SK-N-SH treated with all-trans-retinoic acid at 6 μM for 48 hours (cell line): ENCODE measurements at regions not wholly inside any gene's neighbourhood (a gene's known extent, or its start where the extent isn't known, plus 50 kb on each side); places are given as distances from the start of the nearest gene placed in this dataset.

Experiments
- ATAC-seq: fragments of 200-7000 bp; cut with Tn5 transposase; 3 replicates; pipeline ENCODE4 v1.9.1; 2020; ENCODE audit warnings: mild to moderate bottlenecking, moderate library complexity
- ARNTL ChIP-seq: fragments of 450-650 bp; formaldehyde crosslinking; IDR thresholded peaks from 2 replicates; pipeline ENCODE4 v1.5.0; 2020; ENCODE audit warnings: low read depth, mild to moderate bottlenecking, moderate library complexity, borderline replicate concordance
- BACH2 ChIP-seq: fragments of 250-450 bp; sonication (Bioruptor Pico); IDR thresholded peaks from 2 replicates; pipeline ENCODE4 v1.9.0; 2021; ENCODE audit warnings: mild to moderate bottlenecking, borderline replicate concordance
- CREB5 ChIP-seq: fragments of 250-450 bp; sonication (Bioruptor Pico); IDR thresholded peaks from 2 replicates; pipeline ENCODE4 v1.5.1; 2020; ENCODE audit warnings: low read depth, mild to moderate bottlenecking, moderate library complexity
- CSDC2 ChIP-seq: fragments of 250-450 bp; sonication (Bioruptor Pico); IDR thresholded peaks from 2 replicates; pipeline ENCODE4 v1.5.0; 2020; ENCODE audit warnings: mild to moderate bottlenecking, moderate library complexity
- CSRNP3 ChIP-seq: fragments of 250-450 bp; sonication (Bioruptor Pico); IDR thresholded peaks from 2 replicates; pipeline ENCODE4 v1.5.1; 2021; ENCODE audit warnings: mild to moderate bottlenecking, moderate library complexity
- ESRRG ChIP-seq: fragments of 250-450 bp; sonication (Bioruptor Pico); IDR thresholded peaks from 2 replicates; pipeline ENCODE4 v1.6.1; 2021; ENCODE audit warnings: mild to moderate bottlenecking
- GLIS3 ChIP-seq: fragments of 250-450 bp; sonication (Bioruptor Pico); IDR thresholded peaks from 2 replicates; pipeline ENCODE4 v1.5.0; 2020; ENCODE audit warnings: mild to moderate bottlenecking, moderate library complexity
- PATZ1 ChIP-seq: fragments of 250-450 bp; sonication (Bioruptor Pico); IDR thresholded peaks from 2 replicates; pipeline ENCODE4 v1.8.0; 2020; ENCODE audit warnings: mild to moderate bottlenecking, moderate library complexity, borderline replicate concordance
- POU6F1 ChIP-seq: fragments of 250-450 bp; sonication (Bioruptor Pico); IDR thresholded peaks from 2 replicates; pipeline ENCODE4 v1.8.0; 2021; ENCODE audit warnings: low read depth, mild to moderate bottlenecking, moderate library complexity, borderline replicate concordance
- PPARA ChIP-seq: fragments of 250-450 bp; sonication (Bioruptor Pico); IDR thresholded peaks from 2 replicates; pipeline ENCODE4 v1.5.0; 2020; ENCODE audit warnings: mild to moderate bottlenecking, borderline replicate concordance
- RARB ChIP-seq: fragments of 250-450 bp; sonication (Bioruptor Pico); IDR thresholded peaks from 2 replicates; pipeline ENCODE4 v1.8.0; 2021; ENCODE audit warnings: mild to moderate bottlenecking, moderate library complexity
- SNAI2 ChIP-seq: fragments of 250-450 bp; sonication (Bioruptor Pico); IDR thresholded peaks from 2 replicates; pipeline ENCODE4 v1.5.0; 2020; ENCODE audit warnings: mild to moderate bottlenecking, moderate library complexity
- TOX ChIP-seq: fragments of 250-450 bp; sonication (Bioruptor Pico); IDR thresholded peaks from 2 replicates; pipeline ENCODE4 v1.8.0; 2021; ENCODE audit warnings: mild to moderate bottlenecking, moderate library complexity, borderline replicate concordance
- TSHZ2 ChIP-seq: fragments of 250-450 bp; sonication (Bioruptor Pico); IDR thresholded peaks from 2 replicates; pipeline ENCODE4 v1.5.0; 2020; ENCODE audit warnings: mild to moderate bottlenecking, moderate library complexity
- ZC3H10 ChIP-seq: fragments of 250-450 bp; sonication (Bioruptor Pico); IDR thresholded peaks from 2 replicates; pipeline ENCODE4 v1.5.1; 2021; ENCODE audit warnings: mild to moderate bottlenecking, moderate library complexity
- ZFP30 ChIP-seq: fragments of 450-650 bp; formaldehyde crosslinking; IDR thresholded peaks from 2 replicates; pipeline ENCODE4 v1.5.0; 2022; ENCODE audit warnings: mild to moderate bottlenecking, moderate library complexity
- ZNF565 ChIP-seq: fragments of 450-650 bp; formaldehyde crosslinking; conservative IDR thresholded peaks from 2 replicates; pipeline ENCODE4 v1.5.0; 2020; ENCODE audit warnings: low read depth, mild to moderate bottlenecking, moderate library complexity
- ZNF70 ChIP-seq: fragments of 450-650 bp; formaldehyde crosslinking; IDR thresholded peaks from 2 replicates; pipeline ENCODE4 v1.5.0; 2020; ENCODE audit warnings: mild to moderate bottlenecking, moderate library complexity
- ZNF8 ChIP-seq: fragments of 450-650 bp; formaldehyde crosslinking; IDR thresholded peaks from 2 replicates; pipeline ENCODE4 v1.5.0; 2020; ENCODE audit warnings: mild to moderate bottlenecking, moderate library complexity

- ATAC-seq, result no peak
- TF ChIP-seq ZFP30 (CRISPR knock-in tag) (no peak), CSDC2 (CRISPR knock-in tag) (no peak), ARNTL (CRISPR knock-in tag) (no peak), PPARA (CRISPR knock-in tag) (no peak), GLIS3 (CRISPR knock-in tag) (no peak), POU6F1 (CRISPR knock-in tag) (no peak), SNAI2 (CRISPR knock-in tag) (no peak), ZC3H10 (CRISPR knock-in tag) (no peak), TSHZ2 (no peak), ZNF565 (no peak), BACH2 (CRISPR knock-in tag) (no peak), RARB (no peak), ZNF8 (no peak), ESRRG (CRISPR knock-in tag) (no peak)
- TF ChIP-seq, all 23 proteins: peak for 0
Observed at GRCh38 chr9:11558043-11558442, 945.2 kb upstream of the PTPRD start.

- ATAC-seq, result no peak
- TF ChIP-seq ZNF70 (CRISPR knock-in tag), result no peak
- TF ChIP-seq ZNF565, result no peak
- no peak for TF ChIP-seq ZNF8
- TF ChIP-seq ARNTL (CRISPR knock-in tag), result no peak
Observed at GRCh38 chr9:11559001-11559776, 946.4 kb upstream of the PTPRD start.

GRCh38 chr9:11577522-11577921 lies 964.7 kb upstream of the PTPRD start:
- ATAC-seq, result no peak

GRCh38 chr9:11595756-11596155 lies 983.0 kb upstream of the PTPRD start:
- no peak for ATAC-seq
- TF ChIP-seq CSRNP3 (CRISPR knock-in tag), result no peak
- no peak for TF ChIP-seq ESRRG (CRISPR knock-in tag)
- no peak for TF ChIP-seq TOX (CRISPR knock-in tag)
- TF ChIP-seq RARB, result no peak
- TF ChIP-seq ZNF8, result no peak
- TF ChIP-seq POU6F1 (CRISPR knock-in tag), result no peak
- TF ChIP-seq ZNF70 (CRISPR knock-in tag), result no peak
- no peak for TF ChIP-seq PPARA (CRISPR knock-in tag)
- TF ChIP-seq PATZ1 (CRISPR knock-in tag), result no peak
- TF ChIP-seq TSHZ2, result no peak
- TF ChIP-seq GLIS3 (CRISPR knock-in tag), result no peak
- TF ChIP-seq ZNF565, result no peak
- no peak for TF ChIP-seq SNAI2 (CRISPR knock-in tag)
- no peak for TF ChIP-seq ARNTL (CRISPR knock-in tag)
- TF ChIP-seq ZFP30 (CRISPR knock-in tag), result no peak

More at GRCh38 chr9:11577522-11577921, 964.7 kb upstream of the PTPRD start:
- TF ChIP-seq CREB5 (CRISPR knock-in tag), result no peak
